Esophagus (tissue), 2 donors: ENCODE measurements at regions not wholly inside any gene's neighbourhood (a gene's known extent, or its start where the extent isn't known, plus 50 kb on each side); places are given as distances from the start of the nearest gene placed in this dataset.

Experiments used
- H3K27ac ChIP-seq, 2 donors: one replicate each; pipeline ENCODE4 v1.5.1; 2013; ENCODE audit warnings: low read depth in 2 of 2, mild to moderate bottlenecking in 2 of 2, inconsistent platforms in 1 of 2, low read length in 1 of 2, moderate library complexity in 1 of 2
- H3K27me3 ChIP-seq, 2 donors: one replicate each; pipeline ENCODE4 v1.6.1; 2013; ENCODE audit warnings: low read length in 2 of 2, control low read depth in 1 of 2, mild to moderate bottlenecking in 1 of 2; ENCODE audit not compliant: insufficient read depth in 2 of 2, control insufficient read depth in 1 of 2
- H3K36me3 ChIP-seq, 2 donors: one replicate each; pipeline ENCODE4 v1.6.1; 2013; ENCODE audit warnings: low read length in 1 of 2; ENCODE audit not compliant: control insufficient read depth in 2 of 2, insufficient read depth in 2 of 2
- H3K4me1 ChIP-seq, 2 donors: one replicate each; pipeline ENCODE4 v1.6.1; 2013; ENCODE audit warnings: low read length in 1 of 2; ENCODE audit not compliant: control insufficient read depth in 2 of 2, insufficient read depth in 2 of 2
- H3K4me3 ChIP-seq, 2 donors: one replicate each; pipeline ENCODE4 v1.5.1; 2013; ENCODE audit warnings: low read length in 2 of 2, mild to moderate bottlenecking in 2 of 2, low read depth in 1 of 2, moderate library complexity in 1 of 2
- H3K9me3 ChIP-seq, 2 donors: one replicate each; pipeline ENCODE4 v1.6.1; 2013; ENCODE audit warnings: mild to moderate bottlenecking in 2 of 2, low read depth in 1 of 2, low read length in 1 of 2, moderate library complexity in 1 of 2; ENCODE audit not compliant: control insufficient read depth in 2 of 2, insufficient read depth in 1 of 2
- whole genome bisulfite sequencing, 2 donors: extraction: QIAGEN DNeasy Blood & Tissue Kit; methylation state at CpG; one replicate each; pipeline ENCODE4 v1.1.7; 2013; 5-methylcytosine and 5-hydroxymethylcytosine counted together
- donor health status: healthy with polysubstance abuse.
- donor health status: Bipolar disorder and iron deficiency.

DNA sequence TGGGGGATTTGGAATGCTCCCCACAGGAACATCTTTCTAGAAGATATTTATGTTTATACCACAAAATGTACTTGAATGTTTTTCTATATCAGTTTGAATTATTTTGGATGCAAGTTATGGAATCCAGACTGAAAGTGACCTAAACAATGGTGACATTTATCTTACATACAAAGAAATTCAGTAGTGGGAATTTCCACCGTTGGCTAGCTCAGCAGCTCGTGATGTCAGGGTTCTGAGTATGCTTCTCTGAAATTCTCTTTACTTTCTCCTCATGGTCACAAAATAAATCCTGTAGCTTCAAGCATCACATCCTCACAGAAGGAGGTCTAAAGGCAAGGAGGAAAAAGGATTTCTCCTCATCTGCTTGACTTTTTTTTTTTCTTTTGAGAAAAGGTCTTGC lies 105.3 kb downstream of the AKAIN1 start:
- Histone ChIP-seq H3K27me3 (no peaks in the 10 kb centered on the region), H3K4me1 (no peaks in the 10 kb centered on the region), H3K36me3 (no peaks in the 10 kb centered on the region), H3K27ac (no peak overlapping the region), H3K9me3 (no peaks in the 10 kb centered on the region), H3K4me3 (no peak overlapping the region)
- WGBS, 2 donors, result 81 to 84% methylated on average over 2 of the region's 2 CpGs

DNA sequence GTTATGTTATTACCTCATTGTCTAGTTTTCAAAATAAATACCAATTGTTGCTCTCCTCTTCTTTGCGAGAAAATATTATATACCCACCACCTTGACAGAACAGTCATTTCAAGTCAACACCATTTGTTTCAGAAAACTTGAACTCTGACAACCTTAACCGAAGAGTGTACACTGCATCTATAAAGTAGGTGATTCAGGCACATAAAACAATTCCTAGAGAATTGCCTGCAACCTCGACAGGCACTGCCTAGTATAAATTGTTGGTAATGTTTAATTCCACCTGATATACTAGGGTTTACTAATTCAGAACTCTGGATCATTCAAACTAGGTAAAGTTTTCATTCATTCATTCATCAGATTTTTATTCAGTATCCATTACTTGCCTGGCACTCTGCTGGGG lies 121.8 kb downstream of the AKAIN1 start:
- Histone ChIP-seq H3K4me1 (no peaks in the 10 kb centered on the region), H3K9me3 (no peaks in the 10 kb centered on the region), H3K27ac (no peak overlapping the region), H3K4me3 (no peak overlapping the region), H3K36me3 (no peaks in the 10 kb centered on the region), H3K27me3 (no peaks in the 10 kb centered on the region)
- WGBS, 2 donors, result 69 to 70% methylated on average over 3 of the region's 3 CpGs

DNA sequence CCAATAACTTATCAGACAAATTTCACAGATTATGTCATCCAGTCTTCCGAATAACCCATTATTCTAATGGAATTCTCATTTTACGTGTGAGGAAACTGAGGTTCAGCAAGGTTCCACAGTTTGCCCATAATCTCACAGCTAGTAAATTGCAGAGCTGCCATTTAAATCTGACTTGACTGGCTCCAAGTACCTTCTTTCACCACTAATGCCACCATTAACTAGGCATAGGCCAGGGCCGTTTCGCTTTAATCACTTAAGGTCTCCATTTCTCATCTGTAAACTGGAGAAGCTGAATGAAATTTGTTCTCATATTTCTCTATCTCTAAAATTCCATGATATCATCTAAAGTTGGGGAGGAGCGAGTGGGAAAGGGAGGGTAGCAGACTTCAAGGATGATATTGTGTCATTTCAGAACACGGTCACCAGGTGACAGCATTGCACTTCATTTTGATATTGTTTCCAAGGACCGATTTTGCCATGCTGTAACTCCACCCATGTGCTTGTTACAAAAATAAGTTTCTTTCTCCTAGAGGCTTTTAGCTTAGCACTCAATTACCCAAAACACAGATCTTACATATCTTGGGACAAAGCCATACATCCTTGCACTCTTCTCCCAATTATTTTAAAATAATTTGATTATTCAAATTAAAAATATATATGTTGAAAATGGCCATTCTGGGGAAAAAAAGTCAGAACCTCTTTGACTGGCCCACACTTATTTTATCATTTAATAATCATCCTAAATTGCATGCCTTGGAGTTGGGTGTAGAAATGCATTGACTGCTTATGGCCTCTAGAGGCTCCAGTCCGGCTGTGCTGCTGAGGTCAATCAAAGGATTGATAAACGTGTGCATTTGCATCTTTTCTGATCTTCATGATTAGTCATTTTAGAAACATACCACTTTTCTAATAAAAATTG lies 123.8 kb downstream of the AKAIN1 start:
- no peaks in the 10 kb centered on the region for H3K27me3 ChIP-seq
- H3K27ac ChIP-seq, result no peak overlapping the region
- 42 to 47% methylated on average over 9 of the region's 9 CpGs for WGBS, 2 donors
- H3K4me1 ChIP-seq, result no peaks in the 10 kb centered on the region
- no peaks in the 10 kb centered on the region for H3K9me3 ChIP-seq
- no peak overlapping the region for H3K4me3 ChIP-seq
- no peaks in the 10 kb centered on the region for H3K36me3 ChIP-seq

DNA sequence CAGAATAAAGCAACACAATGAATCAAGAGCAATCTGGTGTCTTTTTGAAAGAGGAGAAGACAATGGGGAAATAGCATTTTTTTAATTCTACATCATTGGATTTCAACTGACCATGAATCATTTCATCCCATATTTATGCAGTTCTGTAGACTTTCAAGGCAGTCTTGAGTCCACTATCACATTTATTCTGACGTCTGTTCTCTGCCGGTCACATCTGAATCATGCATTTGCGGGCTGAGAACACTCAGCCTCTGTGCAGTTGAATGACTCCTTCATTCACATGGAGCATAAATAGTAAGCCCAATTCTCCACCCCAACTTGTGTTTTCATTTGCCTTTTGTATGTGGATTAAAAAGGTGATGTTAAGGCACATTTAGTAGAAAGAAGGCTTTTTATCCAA lies 128.2 kb downstream of the AKAIN1 start:
- H3K9me3 ChIP-seq, result no peaks in the 10 kb centered on the region
- no peaks in the 10 kb centered on the region for H3K4me1 ChIP-seq
- H3K4me3 ChIP-seq, result no peak overlapping the region
- no peaks in the 10 kb centered on the region for H3K27me3 ChIP-seq
- WGBS, 2 donors, result 82 to 84% methylated on average over 3 of the region's 3 CpGs
- no peaks in the 10 kb centered on the region for H3K36me3 ChIP-seq
- H3K27ac ChIP-seq, result no peak overlapping the region

DNA sequence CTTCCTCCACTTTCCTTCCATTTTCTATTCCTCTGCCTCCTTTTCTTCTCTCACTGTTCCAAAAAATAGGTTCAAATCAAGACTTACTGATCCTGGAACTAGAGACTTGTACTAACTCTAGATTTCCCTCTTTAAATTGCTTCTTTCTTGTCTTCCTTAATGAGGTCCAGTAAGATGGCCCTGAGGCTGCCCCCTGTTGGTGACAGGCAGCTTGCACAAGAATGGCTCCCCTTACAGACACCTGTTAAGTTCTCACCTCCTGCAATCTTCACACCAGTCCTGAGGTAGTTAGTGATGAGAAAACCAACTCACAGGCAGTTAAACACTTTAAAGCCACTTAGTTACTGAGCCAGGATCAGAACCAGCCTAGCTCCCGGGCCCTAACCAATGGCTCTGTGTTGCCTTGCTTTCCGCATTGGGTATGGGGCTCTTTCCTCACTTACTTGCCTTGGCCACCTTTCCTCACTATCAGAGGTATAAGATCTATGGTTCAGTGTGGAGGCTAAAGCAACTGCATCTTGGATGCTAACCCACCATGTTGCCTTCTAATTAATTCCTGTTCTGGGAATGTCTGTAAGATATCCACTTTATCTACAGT lies 130.6 kb downstream of the AKAIN1 start:
- Histone ChIP-seq H3K27me3 (no peaks in the 10 kb centered on the region), H3K27ac (no peak overlapping the region), H3K36me3 (no peaks in the 10 kb centered on the region), H3K4me3 (no peak overlapping the region), H3K4me1 (no peaks in the 10 kb centered on the region), H3K9me3 (no peaks in the 10 kb centered on the region)
- 95 to 96% methylated on average over 2 of the region's 2 CpGs for WGBS, 2 donors

DNA sequence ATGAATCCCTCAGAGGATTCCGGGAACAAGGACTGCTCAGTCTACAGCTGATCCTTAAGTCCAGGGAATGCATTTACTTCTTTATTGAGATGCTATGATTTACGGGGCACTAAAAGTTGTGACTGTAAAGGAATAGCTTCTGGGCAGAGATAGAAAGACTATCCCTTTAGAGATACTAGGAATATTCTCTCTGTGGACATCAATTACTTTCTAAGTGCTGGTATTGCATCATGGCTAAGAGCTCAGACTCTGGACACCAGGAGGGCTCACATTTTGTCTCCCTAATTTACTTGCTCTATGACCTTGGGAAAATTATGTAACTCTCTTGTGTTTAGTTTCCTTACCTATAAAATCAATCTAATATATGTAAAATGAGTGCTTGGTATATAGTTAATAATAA lies 131.4 kb downstream of the AKAIN1 start:
- Histone ChIP-seq H3K4me1 (no peaks in the 10 kb centered on the region), H3K27ac (no peak overlapping the region), H3K9me3 (no peaks in the 10 kb centered on the region), H3K4me3 (no peak overlapping the region), H3K36me3 (no peaks in the 10 kb centered on the region), H3K27me3 (no peaks in the 10 kb centered on the region)
- WGBS, 2 donors, result 93 to 94% methylated on average over 2 of the region's 2 CpGs

GRCh38 chr18:5064841-5065370 lies 132.2 kb downstream of the AKAIN1 start:
- H3K27me3 ChIP-seq, result no peaks in the 10 kb centered on the region
- H3K36me3 ChIP-seq, result no peaks in the 10 kb centered on the region
- no peak overlapping the region for H3K27ac ChIP-seq
- 77 to 80% methylated on average over 5 of the region's 5 CpGs for WGBS, 2 donors
- no peaks in the 10 kb centered on the region for H3K4me1 ChIP-seq
- no peak overlapping the region for H3K4me3 ChIP-seq
- no peaks in the 10 kb centered on the region for H3K9me3 ChIP-seq

- Histone ChIP-seq H3K4me3 (no peak overlapping the region), H3K9me3 (no peaks in the 10 kb centered on the region), H3K27ac (no peak overlapping the region), H3K36me3 (no peaks in the 10 kb centered on the region), H3K27me3 (no peaks in the 10 kb centered on the region), H3K4me1 (no peaks in the 10 kb centered on the region)
- WGBS, 2 donors, result 74 to 83% methylated on average over 2 of the region's 2 CpGs
Observed at GRCh38 chr18:5061785-5062184, 135.3 kb downstream of the AKAIN1 start.

GRCh38 chr18:5060543-5060942 lies 136.5 kb downstream of the AKAIN1 start:
- Histone ChIP-seq H3K9me3 (no peaks in the 10 kb centered on the region), H3K27ac (no peak overlapping the region), H3K36me3 (no peaks in the 10 kb centered on the region), H3K4me3 (no peak overlapping the region), H3K27me3 (peaks cover 0 to under 1% of the 10 kb centered on the region in 2 donors), H3K4me1 (no peaks in the 10 kb centered on the region)
- WGBS, 2 donors, result 85 to 88% methylated on average over 3 of the region's 3 CpGs

- Histone ChIP-seq H3K36me3 (no peaks in the 10 kb centered on the region), H3K9me3 (no peaks in the 10 kb centered on the region), H3K4me3 (no peak overlapping the region), H3K4me1 (no peaks in the 10 kb centered on the region), H3K27ac (no peak overlapping the region), H3K27me3 (peaks cover 0 to 2% of the 10 kb centered on the region in 2 donors)
- 39 to 63% methylated on average over 2 of the region's 2 CpGs for WGBS, 2 donors
Observed at GRCh38 chr18:5059696-5060032, 137.4 kb downstream of the AKAIN1 start.
